Epithelial cell of esophagus (primary cell): ENCODE measurements at regions not wholly inside any gene's neighbourhood (a gene's known extent, or its start where the extent isn't known, plus 50 kb on each side); places are given as distances from the start of the nearest gene placed in this dataset.

Source experiments
- DNase-seq: peaks from one replicate; pipeline ENCODE4 v3.0.0; 2010; ENCODE audit warnings: low read depth
- H3K4me3 ChIP-seq: 2 replicates; pipeline ENCODE4 v1.5.1; 2011; ENCODE audit warnings: mild to moderate bottlenecking, low read length, control low read depth
- CTCF ChIP-seq: IDR thresholded peaks from 2 replicates; pipeline ENCODE4 v1.5.1; 2011; ENCODE audit warnings: low read depth, mild to moderate bottlenecking, low read length, control low read depth, inconsistent platforms; ENCODE audit not compliant: insufficient read depth; ENCODE audit errors: missing control alignments

- peak; percentile 7 for DNase-seq
- no peak overlapping the region for H3K4me3 ChIP-seq
- TF ChIP-seq CTCF, result no peak
Measured at GRCh38 chr11:95547186-95547585, 242.4 kb downstream of the FAM76B start.

- no peak for DNase-seq
Measured at GRCh38 chr11:95545116-95545875, 244.3 kb downstream of the FAM76B start.

GRCh38 chr11:95544095-95544856 lies 245.3 kb downstream of the FAM76B start:
- H3K4me3 ChIP-seq, result no peak overlapping the region
- peak; percentile 83 for DNase-seq
- TF ChIP-seq CTCF, result no peak

More at GRCh38 chr11:95545116-95545875, 244.3 kb downstream of the FAM76B start:
- H3K4me3 ChIP-seq, result no peak overlapping the region
- TF ChIP-seq CTCF, result no peak

- no peak for TF ChIP-seq CTCF
- no peak overlapping the region for H3K4me3 ChIP-seq
- DNase-seq, result no peak
Measured at GRCh38 chr11:95542868-95543551, 246.6 kb downstream of the FAM76B start.

- no peak for TF ChIP-seq CTCF
- no peak overlapping the region for H3K4me3 ChIP-seq
- no peak for DNase-seq
Measured at GRCh38 chr11:95541715-95542114, 247.9 kb downstream of the FAM76B start.

GRCh38 chr11:95536047-95536690 lies 253.4 kb downstream of the FAM76B start:
- H3K4me3 ChIP-seq, result no peak overlapping the region
- TF ChIP-seq CTCF, result no peak
- DNase-seq, result peak; percentile 33
